Peyer's patch (tissue), 4 donors: ENCODE measurements at regions not wholly inside any gene's neighbourhood (a gene's known extent, or its start where the extent isn't known, plus 50 kb on each side); places are given as distances from the start of the nearest gene placed in this dataset.

Source experiments
- POLR2A ChIP-seq, 2 donors: fragments of 450-650 bp; IDR thresholded peaks; one replicate each; pipeline ENCODE4 v1.5.1; 2017; ENCODE audit warnings: antibody characterized with exemption in 2 of 2, mild to moderate bottlenecking in 2 of 2, moderate library complexity in 2 of 2
- TF ChIP-seq, protein P1 (sequence below), 6 experiments: fragments of 450-650 bp in 4 of 6; fragments of 200-600 bp in 2 of 6; sonication (generic) in 1 of 6; IDR thresholded peaks; one replicate each; pipeline ENCODE4 v1.5.1; 2017 to 2019; ENCODE audit warnings: antibody characterized with exemption in 6 of 6, mild to moderate bottlenecking in 3 of 6, moderate library complexity in 1 of 6

DNA sequence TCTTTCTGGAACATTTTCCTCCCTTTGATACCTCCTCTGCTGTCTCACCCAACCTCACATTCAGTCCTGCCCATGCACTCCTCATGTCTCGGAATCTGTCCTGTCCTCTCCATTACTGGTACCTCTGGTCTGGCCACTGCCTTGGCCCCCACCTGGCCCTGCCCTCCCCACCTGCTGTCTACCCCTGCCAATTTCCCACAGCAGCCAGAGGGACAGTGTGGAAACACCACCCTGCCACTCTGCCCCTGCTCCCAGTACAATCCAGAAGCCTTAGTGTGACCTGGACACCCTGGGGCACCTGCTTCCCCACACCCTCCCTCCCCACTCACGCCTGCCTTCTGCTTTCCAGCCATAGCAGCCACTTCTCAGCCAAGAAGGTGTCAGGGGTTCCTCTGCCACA is 534.4 kb downstream of the MATN1 start:
- TF ChIP-seq, protein P1, sequence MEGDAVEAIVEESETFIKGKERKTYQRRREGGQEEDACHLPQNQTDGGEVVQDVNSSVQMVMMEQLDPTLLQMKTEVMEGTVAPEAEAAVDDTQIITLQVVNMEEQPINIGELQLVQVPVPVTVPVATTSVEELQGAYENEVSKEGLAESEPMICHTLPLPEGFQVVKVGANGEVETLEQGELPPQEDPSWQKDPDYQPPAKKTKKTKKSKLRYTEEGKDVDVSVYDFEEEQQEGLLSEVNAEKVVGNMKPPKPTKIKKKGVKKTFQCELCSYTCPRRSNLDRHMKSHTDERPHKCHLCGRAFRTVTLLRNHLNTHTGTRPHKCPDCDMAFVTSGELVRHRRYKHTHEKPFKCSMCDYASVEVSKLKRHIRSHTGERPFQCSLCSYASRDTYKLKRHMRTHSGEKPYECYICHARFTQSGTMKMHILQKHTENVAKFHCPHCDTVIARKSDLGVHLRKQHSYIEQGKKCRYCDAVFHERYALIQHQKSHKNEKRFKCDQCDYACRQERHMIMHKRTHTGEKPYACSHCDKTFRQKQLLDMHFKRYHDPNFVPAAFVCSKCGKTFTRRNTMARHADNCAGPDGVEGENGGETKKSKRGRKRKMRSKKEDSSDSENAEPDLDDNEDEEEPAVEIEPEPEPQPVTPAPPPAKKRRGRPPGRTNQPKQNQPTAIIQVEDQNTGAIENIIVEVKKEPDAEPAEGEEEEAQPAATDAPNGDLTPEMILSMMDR (IDR thresholded peaks at IDR 0.05) = no peak
- no peak for TF ChIP-seq POLR2A (IDR thresholded peaks at IDR 0.05)
